SK-N-DZ (cell line): ENCODE measurements at regions not wholly inside any gene's neighbourhood (a gene's known extent, or its start where the extent isn't known, plus 50 kb on each side); places are given as distances from the start of the nearest gene placed in this dataset.

ENCODE experiments used
- small RNA-seq, 2 experiments: library from RNA; depleted of rRNA; stranded (forward); fragments of <200 nt; gene quantifications; one replicate each; pipeline ENCODE3, GENCODE V24; 2014

Small RNA genes in the stretch of these regions (small RNA-seq; reads per million reads assigned to genes)
- gene RN7SKP265 = 0 reads per million in 2 experiments
